Breast epithelium (tissue), 3 donors: ENCODE measurements at regions not wholly inside any gene's neighbourhood (a gene's known extent, or its start where the extent isn't known, plus 50 kb on each side); places are given as distances from the start of the nearest gene placed in this dataset.

Experiments
- POLR2A ChIP-seq: fragments of 450-650 bp; IDR thresholded peaks from one replicate; pipeline ENCODE4 v1.6.1; 2016; ENCODE audit warnings: antibody characterized with exemption, mild to moderate bottlenecking, moderate library complexity
- POLR2AphosphoS5 ChIP-seq, 3 donors: sonication (generic); formaldehyde crosslinking; IDR thresholded peaks; one replicate each; pipeline ENCODE4 v1.6.1; 2017; ENCODE audit warnings: antibody characterized with exemption in 3 of 3

DNA sequence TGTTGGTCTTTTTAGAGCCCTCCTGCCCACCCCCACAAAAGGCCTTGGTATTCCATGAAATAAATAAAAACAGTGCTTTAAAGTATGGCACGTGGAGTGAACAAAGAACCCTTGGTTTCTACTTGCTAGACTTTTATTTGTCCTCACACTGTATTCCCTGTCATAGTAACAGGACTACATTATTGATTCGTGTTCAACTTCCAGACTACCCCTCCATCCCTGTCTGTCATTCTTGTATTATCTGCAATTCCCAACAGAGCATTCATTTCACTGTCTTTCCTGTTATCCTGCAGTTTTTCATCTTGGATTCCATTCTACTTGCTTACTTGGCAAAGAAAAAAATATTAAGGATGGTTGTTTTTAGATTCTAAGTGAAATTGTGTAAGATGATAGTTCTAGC is 307.4 kb upstream of the CNR1 start:
- TF ChIP-seq POLR2AphosphoS5 (IDR thresholded peaks at IDR 0.05) (no peak), POLR2A (no peak)
